ENCODE measurements at regions not wholly inside any gene's neighbourhood (a gene's known extent, or its start where the extent isn't known, plus 50 kb on each side); places are given as distances from the start of the nearest gene placed in this dataset.
A peak's percentile ranks its signal among the peaks of the same experiment; 100 is the strongest.
"Not testable (repeated sequence)": the region's sequence is repeated elsewhere in the genome, so short reads cannot be mapped to it uniquely, and the experiment has no call there.

DNA sequence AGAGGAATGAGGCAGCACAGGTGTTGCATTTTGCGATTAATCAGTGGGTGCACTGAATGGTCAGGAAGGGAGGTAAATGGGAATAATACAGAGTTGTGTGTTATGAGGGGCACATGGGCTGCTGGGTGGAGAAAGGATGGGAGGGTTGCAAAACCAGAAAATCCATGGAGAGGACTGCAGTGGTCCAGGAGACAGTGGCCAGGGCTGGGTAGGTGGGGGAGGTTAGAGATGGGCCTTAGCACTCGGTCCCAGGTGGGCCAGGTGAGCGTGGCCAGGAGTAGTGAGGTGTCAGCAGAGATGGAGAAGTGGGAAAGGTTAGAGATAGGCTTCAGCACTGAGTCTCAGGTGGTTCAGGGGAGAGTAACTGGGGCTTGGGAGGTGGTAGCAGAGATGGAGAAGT is 399.1 kb upstream of the LARGE1 start:
- DNase-seq (ENCODE audit: low spot score), result no peak

DNA sequence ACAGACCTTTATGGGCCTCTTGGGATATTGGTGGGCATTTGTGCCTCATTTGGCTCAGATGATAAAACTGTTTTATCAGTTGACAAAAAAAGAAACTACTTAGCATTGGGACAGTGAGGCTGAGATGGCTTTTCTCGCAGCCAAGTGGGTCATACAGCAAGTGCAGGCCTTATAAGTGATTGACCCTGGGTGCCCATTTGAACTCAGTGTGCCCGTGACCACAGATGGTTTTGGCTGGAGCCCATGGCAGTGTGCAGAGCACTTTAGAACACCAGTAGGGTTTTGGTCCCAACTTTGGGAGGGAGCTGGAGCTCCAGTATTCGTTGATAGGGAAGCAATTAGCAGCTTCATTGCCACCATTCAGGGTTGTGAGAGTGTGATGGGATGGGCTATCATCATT is 404.5 kb upstream of the LARGE1 start:
- no peak for DNase-seq (ENCODE audit: low spot score)

DNA sequence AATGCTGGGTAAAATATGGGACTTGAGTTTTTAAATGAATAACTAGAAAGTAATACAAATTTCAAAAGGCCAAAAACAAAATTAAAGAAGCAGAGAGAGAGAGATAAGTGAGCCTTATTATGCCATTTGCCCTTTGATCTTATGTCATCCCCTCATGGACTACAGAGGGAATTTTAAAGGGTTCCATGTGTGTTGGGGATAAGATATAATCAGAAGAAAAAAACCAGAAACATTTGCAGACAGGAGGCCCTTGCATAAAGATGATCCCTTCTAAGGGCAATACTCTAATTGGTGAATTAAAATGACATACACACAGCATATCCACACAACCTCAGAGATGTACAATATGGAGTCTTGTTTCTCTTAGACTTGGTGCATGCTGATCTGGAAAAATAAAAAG is 406.6 kb upstream of the LARGE1 start:
- DNase-seq (ENCODE audit: low spot score), result no peak

DNA sequence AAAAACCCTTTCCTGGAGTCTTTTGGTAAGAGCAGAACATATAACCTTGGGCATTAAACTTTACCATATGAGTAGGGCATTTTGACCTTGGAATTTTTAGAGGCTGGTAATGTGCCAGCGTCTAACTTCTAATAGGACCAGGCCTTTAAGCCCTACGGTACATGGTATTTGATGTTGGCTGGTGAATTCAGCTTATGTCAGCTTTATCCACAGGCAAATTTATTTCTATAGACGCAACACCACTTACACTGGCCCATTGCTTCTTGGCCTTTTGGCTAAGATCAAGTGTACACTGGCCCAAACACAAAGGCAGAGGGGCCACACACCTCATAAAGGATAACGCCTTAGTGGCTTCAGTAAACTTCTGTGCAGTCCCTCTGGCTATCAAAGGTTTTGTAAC is 410.2 kb upstream of the LARGE1 start:
- DNase-seq (ENCODE audit: low spot score), result no peak

DNA sequence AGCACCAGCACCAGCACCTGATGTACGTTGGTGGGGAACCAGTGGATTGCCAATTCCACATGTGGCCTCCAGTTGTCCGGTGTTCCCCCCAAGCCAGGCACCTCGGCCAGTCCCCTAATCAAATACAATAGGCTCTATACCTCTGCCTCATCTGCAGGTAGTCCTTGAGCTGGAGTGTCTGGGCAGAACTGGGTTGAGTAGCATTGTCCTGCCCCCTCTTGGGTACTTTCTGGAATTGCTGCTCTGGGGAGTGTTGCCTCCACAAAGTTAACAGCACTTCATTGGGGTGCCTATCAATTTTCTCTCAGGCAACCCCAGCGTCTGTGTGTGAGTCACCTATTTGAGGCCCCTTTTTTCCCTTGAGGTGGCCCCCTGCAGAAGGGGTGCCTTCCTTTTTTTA is 413.0 kb upstream of the LARGE1 start:
- no peak for DNase-seq (ENCODE audit: low spot score)

DNA sequence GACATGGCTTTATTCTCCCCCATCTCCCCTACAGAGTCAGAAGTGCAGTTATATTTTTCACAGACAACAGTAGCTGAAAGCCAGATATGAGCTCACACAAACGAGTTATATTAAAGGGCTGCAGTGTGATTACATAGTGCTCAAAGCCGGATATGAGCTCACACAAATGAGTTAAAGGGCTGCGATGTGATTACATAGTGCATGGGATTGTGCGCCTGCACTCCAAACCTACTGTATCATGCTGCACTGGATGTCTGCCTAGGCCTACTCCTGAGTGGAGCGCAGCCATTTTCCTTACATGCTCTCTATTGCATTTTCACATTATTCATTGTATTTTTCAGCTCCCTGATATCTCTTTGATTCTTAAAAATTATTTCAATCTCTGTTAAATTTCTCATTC is 414.6 kb upstream of the LARGE1 start:
- DNase-seq (ENCODE audit: low spot score), result no peak

DNA sequence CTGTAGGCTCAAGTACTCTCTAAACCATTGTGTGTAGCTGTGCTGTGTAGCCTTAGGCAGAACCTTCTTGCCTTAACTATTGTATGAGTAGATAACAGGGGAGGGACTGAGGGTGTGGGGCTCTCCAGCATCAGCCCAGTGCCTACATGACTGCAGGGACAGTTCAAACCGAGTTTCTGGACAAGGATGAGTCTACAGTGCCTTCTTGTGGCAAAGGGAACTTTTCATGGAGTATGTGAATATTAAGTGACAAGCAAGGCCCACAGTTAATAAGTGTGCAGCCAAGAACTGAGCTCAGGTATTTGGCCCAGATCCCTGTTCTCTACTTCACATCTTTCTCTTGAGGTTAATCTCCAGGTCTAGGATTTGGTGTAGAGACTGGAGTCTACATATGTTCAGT is 424.4 kb upstream of the LARGE1 start:
- DNase-seq (ENCODE audit: low spot score), result no peak

DNA sequence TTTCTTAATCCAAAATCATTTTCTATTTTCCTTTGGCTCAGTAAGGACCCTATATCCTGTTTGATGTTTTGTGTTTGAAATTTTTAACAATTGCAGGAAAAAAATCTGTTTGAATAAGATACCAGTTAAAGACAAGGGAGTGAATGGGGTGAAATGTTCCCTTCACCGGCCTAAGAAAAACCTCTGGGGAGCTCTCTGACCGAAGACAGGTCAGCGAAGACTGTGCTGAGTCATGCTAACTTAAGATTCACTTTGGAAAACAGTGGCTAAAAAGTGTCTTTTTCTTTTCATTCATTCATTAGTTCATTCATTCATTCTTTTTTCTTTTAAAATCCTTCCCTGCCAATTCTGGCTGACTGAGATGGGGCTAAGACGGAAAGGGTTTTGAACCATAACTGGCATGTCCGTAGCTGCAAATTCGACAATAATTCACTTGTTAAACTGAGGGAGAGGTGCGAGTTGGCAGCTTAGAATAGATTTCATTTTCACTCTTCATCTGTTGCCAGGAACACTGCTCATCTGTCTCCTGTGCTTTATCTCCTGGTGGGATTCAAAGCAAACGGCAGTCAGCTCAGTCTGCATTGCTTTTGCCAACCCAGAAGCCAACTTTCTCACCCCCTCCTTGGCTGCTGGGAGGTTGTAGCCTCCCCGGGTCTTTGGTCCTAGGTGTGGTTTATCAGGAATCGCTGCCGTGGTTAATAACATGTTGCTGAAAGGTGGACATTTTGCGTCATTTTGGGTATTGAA is 434.0 kb upstream of the LARGE1 start:
- no peak for DNase-seq (ENCODE audit: low spot score)

DNA sequence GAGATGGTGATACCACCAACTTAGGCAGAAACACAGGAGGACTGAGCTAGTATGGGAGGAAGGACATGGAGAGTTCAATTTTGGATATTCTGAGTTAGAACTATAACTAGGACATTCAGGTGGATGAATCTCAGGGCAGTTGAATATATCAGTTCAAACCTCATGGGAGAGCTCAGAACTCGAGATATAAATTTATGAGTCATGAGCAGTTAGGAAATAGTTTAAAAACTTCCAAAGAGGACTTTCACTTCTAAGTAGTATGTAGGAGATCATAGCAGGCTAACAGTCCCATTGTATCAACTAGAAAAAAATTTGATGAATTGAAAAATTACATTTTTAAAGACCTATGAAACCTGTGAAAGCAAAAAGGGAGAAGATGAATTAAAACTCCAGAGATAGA is 436.2 kb upstream of the LARGE1 start:
- no peak for DNase-seq (ENCODE audit: low spot score)

DNA sequence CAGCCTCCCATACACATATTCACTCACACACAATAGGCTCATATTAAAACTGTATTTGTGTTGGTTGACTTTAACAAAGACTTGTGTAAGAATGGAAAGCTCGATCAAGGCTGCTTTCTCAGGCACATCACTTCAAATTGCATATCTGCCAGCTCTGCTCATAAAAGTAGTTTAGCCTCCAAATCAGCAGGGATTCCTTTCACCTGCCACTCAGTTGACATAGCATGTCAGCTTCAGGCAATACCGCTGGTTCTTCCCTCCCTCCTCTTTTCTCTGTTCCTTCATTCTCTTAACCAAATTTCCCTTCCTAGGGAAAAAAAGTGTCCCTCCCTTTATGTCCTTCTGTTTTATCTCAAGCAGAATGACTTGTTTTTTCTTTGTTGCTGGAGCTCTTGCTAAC is 450.4 kb upstream of the LARGE1 start:
- DNase-seq (ENCODE audit: low spot score), result no peak

DNA sequence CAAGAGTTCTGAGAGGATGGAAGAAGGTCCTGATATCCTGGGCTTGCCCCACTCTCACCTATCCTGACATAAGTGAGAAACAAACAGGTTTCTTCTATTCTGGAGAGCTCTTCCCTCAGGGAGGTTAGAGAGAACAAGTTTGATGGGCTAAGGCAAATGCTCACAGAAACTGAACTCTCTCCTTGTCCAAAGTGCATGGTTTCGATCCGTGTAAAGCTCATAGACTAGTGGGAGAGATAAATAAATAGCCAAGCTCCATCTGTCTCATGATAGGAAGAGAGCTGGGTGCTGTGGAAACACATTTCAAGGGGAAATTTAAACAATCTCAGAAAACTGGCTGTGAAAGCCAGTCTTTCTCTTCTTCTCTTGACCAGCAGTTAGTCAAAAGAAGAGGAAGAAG is 459.5 kb upstream of the LARGE1 start:
- no peak for DNase-seq (ENCODE audit: low spot score)

DNA sequence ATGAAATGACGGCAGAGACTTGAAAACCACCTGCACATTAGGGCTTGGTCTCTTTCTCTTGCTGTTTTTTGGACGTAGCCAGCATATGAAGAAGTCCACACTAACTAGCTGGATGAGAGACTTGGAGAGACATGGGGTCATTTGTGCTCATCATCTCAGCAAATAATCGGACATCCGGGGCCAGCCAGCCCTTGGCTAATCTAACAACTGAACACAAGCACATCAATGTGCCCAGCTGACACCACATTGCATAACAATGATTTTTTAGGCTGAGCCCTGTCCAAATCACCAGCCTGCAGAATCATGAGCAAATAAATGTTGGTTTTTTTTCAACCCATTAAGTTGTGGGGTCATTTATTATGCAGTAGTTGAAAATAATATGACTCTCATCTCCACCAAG is 460.3 kb upstream of the LARGE1 start:
- DNase-seq (ENCODE audit: low spot score), result no peak

DNA sequence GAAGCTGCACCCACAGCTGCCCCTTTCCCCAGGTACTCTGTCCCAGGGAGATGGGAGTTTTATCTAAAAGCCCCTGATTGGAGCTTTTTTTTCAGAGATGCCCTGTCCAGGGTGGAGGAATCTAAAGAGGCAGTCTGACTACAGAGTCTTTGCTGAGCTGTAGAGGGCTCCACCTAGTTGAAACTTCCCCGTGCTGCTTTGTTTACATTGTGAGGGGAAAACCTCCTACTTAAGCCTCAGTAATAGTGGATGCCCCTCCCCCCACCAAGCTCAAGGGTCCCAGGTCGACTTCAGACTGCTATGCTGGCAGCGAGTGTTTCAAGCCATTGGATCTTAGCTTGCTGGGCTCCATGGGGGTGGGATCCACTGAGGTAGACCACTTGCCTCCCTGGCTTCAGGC is 470.1 kb upstream of the LARGE1 start:
- no peak for DNase-seq (ENCODE audit: low spot score)

DNA sequence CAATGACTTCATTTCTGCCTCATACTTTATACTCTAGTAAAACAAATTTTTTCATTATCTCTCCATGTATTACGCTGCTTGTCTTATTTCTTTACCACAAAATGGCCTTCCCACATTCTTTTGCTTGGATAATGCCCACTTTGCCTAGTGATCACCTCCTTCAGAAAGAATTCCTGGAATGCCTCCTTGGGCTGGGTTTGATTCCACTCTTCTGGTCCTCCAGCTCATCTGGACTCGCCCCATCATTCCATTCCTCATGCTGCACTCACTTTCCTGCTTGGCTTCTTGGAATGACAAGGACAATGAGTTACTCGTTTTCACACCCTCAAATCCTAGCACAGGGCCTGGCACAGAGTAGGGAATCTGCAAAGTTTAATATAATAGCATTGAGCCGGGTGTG is 475.1 kb upstream of the LARGE1 start:
- no peak for DNase-seq (ENCODE audit: low spot score)

DNA sequence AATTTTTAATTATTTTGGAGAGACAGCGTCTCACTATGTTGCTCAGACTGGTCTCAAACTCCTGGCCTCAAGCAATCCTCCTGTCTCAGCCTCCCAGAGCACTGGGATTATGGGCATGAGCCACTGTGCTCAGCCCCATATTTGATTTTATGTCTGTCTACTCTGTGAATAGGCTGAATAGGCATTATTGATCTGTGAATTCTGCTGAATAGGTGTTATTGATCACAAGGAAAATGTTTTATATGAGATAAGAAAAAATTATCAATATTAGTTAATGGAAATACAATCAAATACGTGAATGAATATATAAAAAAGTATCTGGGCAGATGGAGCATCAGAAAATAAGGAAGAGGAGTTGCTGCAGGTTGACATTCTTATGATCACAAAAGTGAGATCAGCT is 483.4 kb upstream of the LARGE1 start:
- no peak for DNase-seq (ENCODE audit: low spot score)

DNA sequence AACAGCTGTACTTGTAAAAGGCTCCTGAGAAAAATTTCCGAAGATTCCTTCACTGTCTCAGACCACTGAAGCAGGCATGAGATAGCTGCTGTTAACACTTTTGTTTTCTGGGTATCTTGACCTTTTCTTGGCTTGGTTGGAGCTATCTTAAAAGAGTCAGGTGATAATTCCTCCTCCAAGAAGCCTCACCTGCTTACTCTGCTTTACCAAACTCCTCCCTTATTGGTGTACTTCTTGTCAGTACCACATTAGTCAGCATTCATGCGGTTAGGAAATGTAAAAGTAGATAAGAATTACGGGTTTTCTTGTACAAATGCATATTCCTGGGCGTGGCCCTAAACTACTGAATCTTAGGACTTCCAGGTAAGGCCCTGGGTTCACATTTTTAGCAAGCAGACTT is 489.8 kb upstream of the LARGE1 start:
- no peak for DNase-seq (ENCODE audit: low spot score)

DNA sequence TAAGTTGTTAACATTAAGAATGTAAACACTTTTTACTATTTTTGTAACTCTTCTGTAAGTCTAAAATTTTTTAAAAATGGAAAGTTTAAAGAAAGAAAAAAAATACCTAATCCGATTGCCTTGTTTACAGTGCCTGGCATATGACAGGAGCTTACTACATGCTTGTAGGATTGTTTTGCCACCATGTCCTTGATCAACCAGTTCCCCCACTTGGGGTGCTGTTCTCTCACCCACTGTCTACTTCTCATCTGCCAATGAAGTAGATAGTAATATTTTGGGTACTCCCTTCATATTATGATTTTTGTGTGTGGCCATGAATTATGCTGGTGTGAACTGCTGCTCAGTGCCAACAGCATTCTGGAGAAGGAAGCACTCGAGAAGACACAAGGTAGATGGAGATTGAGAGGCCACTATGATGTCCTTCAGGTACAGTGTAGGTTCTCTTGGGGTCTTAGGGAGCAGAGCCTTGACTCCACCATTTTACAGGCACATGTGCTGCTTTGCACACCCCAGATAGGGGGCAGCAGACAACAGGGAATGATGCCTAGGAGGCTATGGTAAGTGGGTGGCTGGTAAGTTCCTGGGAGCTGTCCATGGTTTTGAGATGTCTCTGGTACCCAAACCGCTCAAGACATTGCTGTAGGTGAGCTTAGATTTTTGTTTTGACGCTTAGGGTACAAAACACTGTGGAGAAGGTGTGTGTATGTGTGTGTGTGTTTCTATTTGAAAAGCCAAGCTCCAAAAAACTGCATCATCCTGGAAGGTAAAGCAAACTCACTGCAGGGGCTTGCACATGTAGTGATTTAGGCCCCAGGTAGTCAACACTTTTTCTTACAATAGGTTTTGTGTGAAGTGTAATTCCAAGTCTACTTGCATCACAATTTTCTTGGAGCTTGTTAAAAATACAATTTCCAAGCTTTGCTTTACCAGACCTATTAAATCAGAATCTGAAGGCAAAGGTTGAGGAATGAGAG is 494.5 kb upstream of the LARGE1 start:
- DNase-seq (ENCODE audit: low spot score), result peak; percentile 59

DNA sequence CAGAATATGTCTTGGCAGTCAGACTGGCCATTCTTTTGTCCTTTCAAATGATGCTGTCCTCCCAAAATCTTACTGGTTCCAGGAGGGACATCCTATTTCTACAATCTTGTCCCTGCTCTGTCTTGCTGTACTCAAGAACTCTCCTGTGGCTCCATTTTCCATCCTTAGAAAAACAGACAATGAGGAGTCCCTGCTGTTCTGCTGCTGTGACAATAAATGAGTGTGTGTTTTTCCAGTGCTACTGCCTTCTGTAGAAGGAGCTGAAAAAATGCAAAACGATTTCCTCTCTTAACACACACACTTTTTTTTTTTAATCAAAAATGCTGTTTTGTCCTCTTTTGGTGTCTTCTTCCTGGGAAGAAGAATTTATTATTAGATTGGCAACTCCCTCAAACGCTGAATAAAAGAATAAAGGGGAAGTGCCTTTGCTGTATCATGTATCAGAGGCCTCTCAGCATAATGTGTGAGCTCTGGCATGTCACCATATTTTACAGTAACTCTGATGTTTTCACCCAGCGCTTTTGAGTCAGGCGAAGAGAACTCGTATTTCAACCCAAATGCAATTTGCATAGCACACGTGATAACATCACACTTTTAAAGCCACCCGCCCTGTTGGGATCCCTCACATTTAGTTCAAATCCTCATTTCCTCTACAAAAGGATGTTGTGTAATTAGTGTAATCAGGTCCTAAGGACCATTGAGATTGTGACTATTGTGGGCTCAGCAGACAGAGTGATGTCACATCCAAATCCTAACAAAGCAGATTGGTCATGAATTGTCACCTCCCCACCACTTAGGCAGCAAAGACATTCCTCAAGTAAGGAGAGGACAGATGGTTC is 496.0 kb upstream of the LARGE1 start:
- no peak for DNase-seq (ENCODE audit: low spot score)

DNA sequence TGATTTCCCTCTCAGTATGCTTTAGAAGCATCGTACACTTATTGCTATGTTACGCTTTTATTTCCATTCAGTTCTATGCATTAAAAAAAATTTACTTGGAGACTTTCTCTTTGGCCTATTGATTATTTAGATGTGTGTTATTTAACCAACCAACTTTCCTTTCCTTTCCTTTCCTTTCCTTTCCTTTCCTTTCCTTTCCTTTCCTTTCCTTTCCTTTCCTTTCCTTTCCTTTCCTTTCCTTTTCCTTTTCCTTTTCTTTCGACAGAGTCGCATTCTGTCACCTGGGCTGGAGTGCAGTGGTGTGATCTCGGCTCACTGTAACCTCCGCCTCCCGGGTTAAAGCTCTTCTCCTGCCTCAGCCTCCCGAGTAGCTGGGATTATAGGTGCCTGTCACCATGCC is 502.7 kb upstream of the LARGE1 start:
- not testable (repeated sequence) for DNase-seq (ENCODE audit: low spot score)

DNA sequence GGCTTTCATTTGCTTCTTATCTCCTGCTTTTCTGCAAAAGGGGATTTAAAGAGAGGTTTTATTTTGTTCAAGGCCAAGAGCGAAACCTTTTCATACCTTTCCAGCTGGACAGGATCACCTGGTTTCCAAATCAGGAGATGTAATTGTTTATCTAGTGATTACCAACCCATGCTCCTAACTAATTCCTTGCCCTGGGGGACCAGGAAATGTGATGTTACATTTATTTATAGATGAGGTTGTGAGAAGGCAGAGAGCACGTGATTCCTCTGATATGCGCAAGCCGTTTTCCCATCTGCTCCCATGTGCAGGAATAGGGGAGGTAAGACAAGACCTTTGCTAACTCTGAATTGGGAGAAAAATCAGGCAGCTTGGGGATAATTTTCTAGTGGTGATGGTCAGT is 507.2 kb upstream of the LARGE1 start:
- DNase-seq (ENCODE audit: low spot score), result no peak

DNA sequence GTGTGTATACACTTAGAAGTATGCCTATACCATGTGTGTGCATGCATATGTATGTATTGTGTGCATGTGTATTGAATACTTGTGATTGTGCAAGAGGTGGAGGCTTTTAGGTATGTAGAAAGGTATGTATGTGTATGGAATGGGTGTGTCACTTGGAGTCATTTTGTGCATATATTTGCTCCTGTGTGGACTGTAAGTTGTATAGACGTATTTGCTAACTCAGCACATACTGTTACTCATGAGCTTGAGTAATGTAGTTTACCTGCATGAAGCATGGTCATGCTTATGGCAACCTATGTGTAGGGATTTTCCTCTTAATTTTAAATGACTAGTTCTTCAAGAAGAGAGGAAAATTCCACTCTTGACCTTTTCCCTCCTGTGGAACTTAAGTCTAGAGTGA is 507.6 kb upstream of the LARGE1 start:
- DNase-seq (ENCODE audit: low spot score), result no peak

DNA sequence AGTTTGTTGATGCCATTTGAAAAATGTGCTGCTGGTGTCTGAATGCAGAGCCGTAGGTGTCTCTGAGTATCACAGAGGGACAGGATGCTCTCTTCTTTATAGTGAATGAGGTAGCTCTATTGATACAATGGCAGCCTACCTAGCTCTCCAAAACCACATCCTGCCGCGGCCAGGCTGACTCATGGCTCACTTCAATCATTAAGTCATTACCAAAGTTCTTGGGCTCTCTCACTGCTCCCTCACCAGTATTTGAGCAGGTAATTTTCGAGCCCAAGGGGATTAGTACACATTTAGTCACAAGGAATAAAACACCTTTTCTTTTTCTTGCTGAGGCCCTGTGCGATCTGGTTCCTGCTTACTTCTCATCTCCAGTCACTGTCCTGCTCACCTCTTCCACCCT is 509.0 kb upstream of the LARGE1 start:
- DNase-seq (ENCODE audit: low spot score), result no peak

DNA sequence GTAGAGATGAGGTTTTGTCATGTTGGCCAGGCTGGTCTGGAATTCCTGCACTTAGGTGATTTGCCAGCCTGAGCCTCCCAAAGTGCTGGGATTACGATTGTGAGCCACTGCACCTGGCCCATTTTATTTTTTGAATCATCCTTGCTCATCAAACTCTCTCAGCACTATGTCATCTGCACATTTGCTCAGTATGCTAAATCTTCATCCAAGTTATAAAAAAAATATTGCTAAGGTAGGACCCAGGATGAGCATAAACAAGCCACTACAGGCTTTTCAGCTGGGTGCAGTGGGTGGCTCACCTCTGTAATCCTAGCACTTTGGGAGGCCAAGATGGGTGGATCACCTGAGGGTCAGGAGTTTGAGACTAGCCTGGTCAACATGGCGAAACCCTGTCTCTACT is 510.1 kb upstream of the LARGE1 start:
- DNase-seq (ENCODE audit: low spot score), result no peak
